ENCODE measurements at regions not wholly inside any gene's neighbourhood (a gene's known extent, or its start where the extent isn't known, plus 50 kb on each side); places are given as distances from the start of the nearest gene placed in this dataset.

GRCh38 chr22:19629331-19629719 lies 85.0 kb upstream of the SEPTIN5 start:
- no peaks in the 10 kb centered on the region for H3K9me3 ChIP-seq
- H3K4me3 Mint-ChIP-seq (ENCODE audit: unreplicated experiment): no peak overlapping the region
- peak in 1 of 2 experiments; percentile 23 for DNase-seq
- H3K36me3 ChIP-seq (ENCODE audit: control insufficient read depth, insufficient read depth, low read length): no peaks in the 10 kb centered on the region
- no peaks in the 10 kb centered on the region for H3K9me3 Mint-ChIP-seq (ENCODE audit: unreplicated experiment)
- H3K4me3 ChIP-seq (ENCODE audit: low read depth, low read length): no peak overlapping the region
- BruUV-seq (replicated peaks): no TSS peak
- H3K4me1 Mint-ChIP-seq (ENCODE audit: low read depth, unreplicated experiment): no peaks in the 10 kb centered on the region
- ChIA-PET POLR2A (interaction anchor here (0.7 kb wide), 1 partner anchor 149 kb away, joined by 3 read pairs; the partner anchor contains the start of gene CDC45), CTCF (interaction anchor here (0.5 to 1.7 kb wide), 23 partner anchors 17 to 485 kb away, joined by 3 to 11 read pairs (median 5); partner anchors contain the start of genes CDC45, ESS2, SLC25A1 and UFD1)
- H3K27me3 Mint-ChIP-seq (ENCODE audit: insufficient read depth, unreplicated experiment): peaks cover 6% of the 10 kb centered on the region
- H3K27me3 ChIP-seq (replicated peaks; ENCODE audit: control insufficient read depth, insufficient read depth, low read length): no peaks in the 10 kb centered on the region
- H3K4me1 ChIP-seq: no peaks in the 10 kb centered on the region
- intact Hi-C loops (cut with micrococcal nuclease; ENCODE audit: unreplicated experiment): no loop called here
- no peaks in the 10 kb centered on the region for H3K36me3 Mint-ChIP-seq (ENCODE audit: insufficient read depth, unreplicated experiment)
- no peak for TF ChIP-seq CTCF (IDR thresholded peaks at IDR 0.05; ENCODE audit: insufficient read depth in 1 of 2, low read depth in 1 of 2, low read length in 1 of 2, severe bottlenecking in 1 of 2, unreplicated experiment in 1 of 2)
- H3K27ac Mint-ChIP-seq (ENCODE audit: unreplicated experiment): no peak overlapping the region

GRCh38 chr22:19629720-19630419 lies 84.4 kb upstream of the SEPTIN5 start:
- BruUV-seq (replicated peaks): no TSS peak
- peak; percentile 88 to 94 for TF ChIP-seq CTCF (IDR thresholded peaks at IDR 0.05; ENCODE audit: insufficient read depth in 1 of 2, low read depth in 1 of 2, low read length in 1 of 2, severe bottlenecking in 1 of 2, unreplicated experiment in 1 of 2)
- Histone ChIP-seq H3K27me3 (replicated peaks; ENCODE audit: control insufficient read depth, insufficient read depth, low read length) (no peaks in the 10 kb centered on the region), H3K36me3 (ENCODE audit: control insufficient read depth, insufficient read depth, low read length) (no peaks in the 10 kb centered on the region), H3K4me1 (no peaks in the 10 kb centered on the region), H3K9me3 (no peaks in the 10 kb centered on the region), H3K4me3 (ENCODE audit: low read depth, low read length) (no peak overlapping the region)
- Mint-ChIP-seq H3K4me3 (ENCODE audit: unreplicated experiment) (no peak overlapping the region), H3K9me3 (ENCODE audit: unreplicated experiment) (no peaks in the 10 kb centered on the region), H3K4me1 (ENCODE audit: low read depth, unreplicated experiment) (no peaks in the 10 kb centered on the region), H3K36me3 (ENCODE audit: insufficient read depth, unreplicated experiment) (no peaks in the 10 kb centered on the region), H3K27ac (ENCODE audit: unreplicated experiment) (no peak overlapping the region), H3K27me3 (ENCODE audit: insufficient read depth, unreplicated experiment) (peaks cover 6% of the 10 kb centered on the region)
- intact Hi-C loops (cut with micrococcal nuclease; ENCODE audit: unreplicated experiment): loop anchor here (1.0 to 10.0 kb wide), 4 partner anchors 53 to 183 kb away; partner anchors contain the start of genes C22orf39, CDC45, SEPTIN5 and UFD1
- ChIA-PET POLR2A (interaction anchor here (0.7 kb wide), 1 partner anchor 150 kb away, joined by 3 read pairs; the partner anchor contains the start of gene CDC45), CTCF (interaction anchor here (0.5 to 1.7 kb wide), 23 partner anchors 16 to 485 kb away, joined by 3 to 11 read pairs (median 5); partner anchors contain the start of genes CDC45, ESS2, SLC25A1 and UFD1)
- DNase-seq: peak; percentile 80 to 87

GRCh38 chr22:19630614-19631013 lies 83.7 kb upstream of the SEPTIN5 start:
- intact Hi-C loops (cut with micrococcal nuclease; ENCODE audit: unreplicated experiment): loop anchor here (1.0 to 10.0 kb wide), 4 partner anchors 53 to 183 kb away; partner anchors contain the start of genes C22orf39, CDC45, SEPTIN5 and UFD1
- H3K4me1 ChIP-seq: no peaks in the 10 kb centered on the region
- H3K36me3 ChIP-seq (ENCODE audit: control insufficient read depth, insufficient read depth, low read length): no peaks in the 10 kb centered on the region
- no peaks in the 10 kb centered on the region for H3K9me3 ChIP-seq
- ChIA-PET POLR2A (no interaction called here), CTCF (interaction anchor here (1.0 to 1.7 kb wide), 9 partner anchors 15 to 486 kb away, joined by 3 to 10 read pairs (median 6); partner anchors contain the start of genes ESS2 and SLC25A1)
- H3K4me3 Mint-ChIP-seq (ENCODE audit: unreplicated experiment): no peak overlapping the region
- no peaks in the 10 kb centered on the region for H3K36me3 Mint-ChIP-seq (ENCODE audit: insufficient read depth, unreplicated experiment)
- H3K4me3 ChIP-seq (ENCODE audit: low read depth, low read length): no peak overlapping the region
- DNase-seq: no peak
- no peak for TF ChIP-seq CTCF (IDR thresholded peaks at IDR 0.05; ENCODE audit: insufficient read depth in 1 of 2, low read depth in 1 of 2, low read length in 1 of 2, severe bottlenecking in 1 of 2, unreplicated experiment in 1 of 2)
- no peaks in the 10 kb centered on the region for H3K4me1 Mint-ChIP-seq (ENCODE audit: low read depth, unreplicated experiment)
- no peak overlapping the region for H3K27ac Mint-ChIP-seq (ENCODE audit: unreplicated experiment)
- BruUV-seq (replicated peaks): no TSS peak
- H3K9me3 Mint-ChIP-seq (ENCODE audit: unreplicated experiment): no peaks in the 10 kb centered on the region
- H3K27me3 Mint-ChIP-seq (ENCODE audit: insufficient read depth, unreplicated experiment): peaks cover 6% of the 10 kb centered on the region
- no peaks in the 10 kb centered on the region for H3K27me3 ChIP-seq (replicated peaks; ENCODE audit: control insufficient read depth, insufficient read depth, low read length)
